Choroid plexus epithelial cell (primary cell): ENCODE measurements at regions not wholly inside any gene's neighbourhood (a gene's known extent, or its start where the extent isn't known, plus 50 kb on each side); places are given as distances from the start of the nearest gene placed in this dataset.

Source experiments
- DNase-seq: peaks from one replicate; pipeline ENCODE4 v3.0.0-alpha.2; 2010; ENCODE audit warnings: low read depth
- H3K4me3 ChIP-seq: 2 replicates; pipeline ENCODE4 v1.5.1; 2011; ENCODE audit warnings: low read depth, mild to moderate bottlenecking, control low read depth, low read length, moderate library complexity
- CTCF ChIP-seq: conservative IDR thresholded peaks from 2 replicates; pipeline ENCODE4 v1.5.1; 2011; ENCODE audit warnings: low read depth, mild to moderate bottlenecking, control low read depth, inconsistent platforms, low read length, moderate library complexity

- H3K4me3 ChIP-seq: no peak overlapping the region
- DNase-seq: no peak
- no peak for TF ChIP-seq CTCF
Observed at GRCh38 chr1:58072450-58072849, 474.1 kb downstream of the OMA1 start.

- DNase-seq: no peak
- no peak overlapping the region for H3K4me3 ChIP-seq
- TF ChIP-seq CTCF: no peak
Observed at GRCh38 chr1:58067082-58067481, 479.4 kb downstream of the OMA1 start.

- no peak for DNase-seq
- no peak for TF ChIP-seq CTCF
- H3K4me3 ChIP-seq: no peak overlapping the region
Observed at GRCh38 chr1:58065520-58065919, 481.0 kb downstream of the OMA1 start.

- no peak overlapping the region for H3K4me3 ChIP-seq
- DNase-seq: no peak
- no peak for TF ChIP-seq CTCF
Observed at GRCh38 chr1:58064166-58064565, 482.4 kb downstream of the OMA1 start.

DNA sequence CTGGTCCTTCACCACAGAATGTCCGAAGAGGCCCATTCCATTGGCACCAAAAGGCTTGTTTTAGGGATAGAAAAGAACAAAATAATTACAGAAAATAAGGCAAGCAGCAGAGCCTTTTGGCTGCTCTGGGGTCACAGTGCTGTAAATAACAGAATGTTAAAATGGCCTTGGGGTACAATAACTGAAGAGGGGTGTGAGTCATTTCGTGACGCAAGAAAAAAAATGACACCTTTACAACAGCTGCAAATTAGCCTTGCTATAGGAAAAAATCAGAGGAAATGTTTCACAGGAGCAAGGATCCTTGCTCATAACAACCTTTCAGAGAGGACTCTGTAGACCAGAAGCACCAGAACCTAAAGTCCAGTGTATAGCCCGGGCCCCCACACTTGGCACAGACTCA is 483.4 kb downstream of the OMA1 start:
- no peak for DNase-seq
- no peak for TF ChIP-seq CTCF
- no peak overlapping the region for H3K4me3 ChIP-seq

- DNase-seq: no peak
- no peak for TF ChIP-seq CTCF
- no peak overlapping the region for H3K4me3 ChIP-seq
Observed at GRCh38 chr1:58062635-58063034, 483.9 kb downstream of the OMA1 start.

- H3K4me3 ChIP-seq: no peak overlapping the region
- TF ChIP-seq CTCF: no peak
Observed at GRCh38 chr1:58060559-58061170, 485.9 kb downstream of the OMA1 start.

More at GRCh38 chr1:58060559-58061170, 485.9 kb downstream of the OMA1 start:
- DNase-seq: no peak
